ENCODE measurements at regions not wholly inside any gene's neighbourhood (a gene's known extent, or its start where the extent isn't known, plus 50 kb on each side); places are given as distances from the start of the nearest gene placed in this dataset.

DNA sequence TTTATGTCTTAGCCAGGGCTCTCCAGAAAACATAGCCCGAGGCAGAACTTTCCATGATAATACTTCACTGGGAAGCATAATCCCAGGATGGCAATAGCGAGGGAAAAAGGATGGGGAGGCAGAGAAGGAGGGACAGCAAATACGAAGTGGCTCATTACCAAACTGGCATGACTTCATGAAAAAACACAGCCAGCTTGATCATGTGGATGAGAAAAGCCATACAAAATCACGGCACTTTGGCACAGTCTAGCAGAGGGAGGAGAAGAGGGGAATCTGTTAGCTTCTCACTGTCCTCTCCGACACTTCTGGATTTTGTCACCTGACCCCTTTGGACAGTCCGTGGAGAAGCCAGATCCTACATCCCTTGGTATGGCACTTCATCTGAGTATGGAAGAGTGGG, 212.5 kb upstream of the GRIK2 start:
- TF ChIP-seq CTCF (conservative IDR thresholded peaks at IDR 0.05; ENCODE audit: low read depth in 2 of 2) (no peak), POLR2AphosphoS5 (IDR thresholded peaks at IDR 0.05; ENCODE audit: low read depth) (no peak), CREB1 (CRISPR knock-in tag; IDR thresholded peaks at IDR 0.05; ENCODE audit: low read depth) (no peak), EZH2 (IDR thresholded peaks at IDR 0.05; ENCODE audit: low read depth, unreplicated experiment) (no peak)
- TF ChIP-seq, protein P1, sequence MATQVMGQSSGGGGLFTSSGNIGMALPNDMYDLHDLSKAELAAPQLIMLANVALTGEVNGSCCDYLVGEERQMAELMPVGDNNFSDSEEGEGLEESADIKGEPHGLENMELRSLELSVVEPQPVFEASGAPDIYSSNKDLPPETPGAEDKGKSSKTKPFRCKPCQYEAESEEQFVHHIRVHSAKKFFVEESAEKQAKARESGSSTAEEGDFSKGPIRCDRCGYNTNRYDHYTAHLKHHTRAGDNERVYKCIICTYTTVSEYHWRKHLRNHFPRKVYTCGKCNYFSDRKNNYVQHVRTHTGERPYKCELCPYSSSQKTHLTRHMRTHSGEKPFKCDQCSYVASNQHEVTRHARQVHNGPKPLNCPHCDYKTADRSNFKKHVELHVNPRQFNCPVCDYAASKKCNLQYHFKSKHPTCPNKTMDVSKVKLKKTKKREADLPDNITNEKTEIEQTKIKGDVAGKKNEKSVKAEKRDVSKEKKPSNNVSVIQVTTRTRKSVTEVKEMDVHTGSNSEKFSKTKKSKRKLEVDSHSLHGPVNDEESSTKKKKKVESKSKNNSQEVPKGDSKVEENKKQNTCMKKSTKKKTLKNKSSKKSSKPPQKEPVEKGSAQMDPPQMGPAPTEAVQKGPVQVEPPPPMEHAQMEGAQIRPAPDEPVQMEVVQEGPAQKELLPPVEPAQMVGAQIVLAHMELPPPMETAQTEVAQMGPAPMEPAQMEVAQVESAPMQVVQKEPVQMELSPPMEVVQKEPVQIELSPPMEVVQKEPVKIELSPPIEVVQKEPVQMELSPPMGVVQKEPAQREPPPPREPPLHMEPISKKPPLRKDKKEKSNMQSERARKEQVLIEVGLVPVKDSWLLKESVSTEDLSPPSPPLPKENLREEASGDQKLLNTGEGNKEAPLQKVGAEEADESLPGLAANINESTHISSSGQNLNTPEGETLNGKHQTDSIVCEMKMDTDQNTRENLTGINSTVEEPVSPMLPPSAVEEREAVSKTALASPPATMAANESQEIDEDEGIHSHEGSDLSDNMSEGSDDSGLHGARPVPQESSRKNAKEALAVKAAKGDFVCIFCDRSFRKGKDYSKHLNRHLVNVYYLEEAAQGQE (IDR thresholded peaks at IDR 0.05; ENCODE audit: unreplicated experiment), result no peak
